DND-41 (cell line): ENCODE measurements at regions not wholly inside any gene's neighbourhood (a gene's known extent, or its start where the extent isn't known, plus 50 kb on each side); places are given as distances from the start of the nearest gene placed in this dataset.

Experiments used
- ATAC-seq: fragments of 200-7000 bp; cut with Tn5 transposase; 3 replicates; pipeline ENCODE4 v1.9.1; 2021; ENCODE audit warnings: low read depth; ENCODE audit not compliant: insufficient read depth
- DNase-seq: peaks from one replicate; pipeline ENCODE4 v3.0.0-alpha.2; 2020
- H2AFZ ChIP-seq: 2 replicates; pipeline ENCODE4 v1.6.0; 2012; ENCODE audit warnings: low read depth, low read length
- H3K27ac ChIP-seq: 2 replicates; pipeline ENCODE4 v1.5.1; 2012; ENCODE audit warnings: low read length, inconsistent platforms
- H3K27me3 ChIP-seq: fragments of 200-600 bp; sonication (generic); 2 replicates; pipeline ENCODE4 v1.6.0; 2012; ENCODE audit warnings: low read length, mild to moderate bottlenecking, inconsistent platforms; ENCODE audit not compliant: insufficient read depth, poor library complexity
- H3K36me3 ChIP-seq: 2 replicates; pipeline ENCODE4 v1.5.1; 2012; ENCODE audit warnings: low read length, inconsistent platforms; ENCODE audit not compliant: insufficient read depth
- H3K4me1 ChIP-seq: 2 replicates; pipeline ENCODE4 v1.5.1; 2012; ENCODE audit warnings: mild to moderate bottlenecking, low read length; ENCODE audit not compliant: insufficient read depth
- H3K4me2 ChIP-seq: 2 replicates; pipeline ENCODE4 v1.6.0; 2012; ENCODE audit warnings: mild to moderate bottlenecking, moderate library complexity, low read length, inconsistent platforms; ENCODE audit not compliant: insufficient read depth
- H3K4me3 ChIP-seq, 2 experiments: fragments of 200-600 bp in 1 of 2; shearing (Covaris generic) in 1 of 2; 2 replicates each; pipeline ENCODE4 v1.5.1; 2012 to 2016; ENCODE audit warnings: inconsistent platforms in 2 of 2, low read length in 2 of 2, mild to moderate bottlenecking in 2 of 2, low read depth in 1 of 2, moderate library complexity in 1 of 2
- H3K79me2 ChIP-seq: 2 replicates; pipeline ENCODE4 v1.6.0; 2012; ENCODE audit warnings: low read length, inconsistent platforms; ENCODE audit not compliant: insufficient read depth
- H3K9ac ChIP-seq: 2 replicates; pipeline ENCODE4 v1.6.0; 2012; ENCODE audit warnings: low read depth, mild to moderate bottlenecking, inconsistent platforms, low read length, moderate library complexity
- H3K9me3 ChIP-seq: 2 replicates; pipeline ENCODE4 v1.5.1; 2012; ENCODE audit warnings: low read length, moderate library complexity, mild to moderate bottlenecking, inconsistent platforms; ENCODE audit not compliant: insufficient read depth, severe bottlenecking
- H4K20me1 ChIP-seq: 2 replicates; pipeline ENCODE4 v1.6.0; 2012; ENCODE audit warnings: low read length; ENCODE audit not compliant: insufficient read depth
- EZH2 ChIP-seq: IDR thresholded peaks from 3 replicates; pipeline ENCODE4 v1.6.1; 2012; ENCODE audit warnings: borderline replicate concordance, low read depth, mild to moderate bottlenecking, moderate library complexity, low read length, inconsistent platforms; ENCODE audit not compliant: severe bottlenecking
- TF ChIP-seq, protein P1 (sequence below): IDR thresholded peaks from 2 replicates; pipeline ENCODE4 v1.5.1; 2012; ENCODE audit warnings: borderline replicate concordance, low read length, moderate library complexity, mild to moderate bottlenecking; ENCODE audit not compliant: poor library complexity, severe bottlenecking; ENCODE audit errors: extremely low read depth

DNA sequence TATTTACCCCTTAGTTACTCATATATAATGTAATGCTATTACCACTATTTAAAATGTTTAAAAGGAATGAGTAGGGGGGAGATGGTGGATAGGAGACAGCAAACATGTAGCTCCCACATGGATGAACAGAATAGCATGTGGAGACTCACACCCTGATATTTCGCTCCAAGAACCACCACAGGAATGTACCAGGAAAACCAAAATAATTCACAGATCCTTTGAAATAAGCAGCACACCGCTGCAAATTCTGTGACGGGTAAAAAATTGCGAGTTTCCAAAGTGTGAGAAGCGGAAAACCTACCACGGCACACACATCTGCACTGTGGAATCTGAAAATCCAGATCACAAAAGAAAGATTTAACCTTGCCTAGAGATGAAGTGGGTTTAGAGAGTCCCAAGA is 428.2 kb downstream of the TLL1 start:
- Histone ChIP-seq H3K36me3 (no peaks in the 10 kb centered on the region), H3K27me3 (no peaks in the 10 kb centered on the region), H3K79me2 (no peaks in the 10 kb centered on the region), H3K4me1 (no peaks in the 10 kb centered on the region), H3K27ac (no peak overlapping the region), H2AFZ (no peak overlapping the region), H3K9me3 (no peaks in the 10 kb centered on the region), H3K4me2 (no peak overlapping the region), H4K20me1 (no peaks in the 10 kb centered on the region), H3K4me3 (no peak overlapping the region), H3K9ac (no peak overlapping the region)
- TF ChIP-seq, protein P1, sequence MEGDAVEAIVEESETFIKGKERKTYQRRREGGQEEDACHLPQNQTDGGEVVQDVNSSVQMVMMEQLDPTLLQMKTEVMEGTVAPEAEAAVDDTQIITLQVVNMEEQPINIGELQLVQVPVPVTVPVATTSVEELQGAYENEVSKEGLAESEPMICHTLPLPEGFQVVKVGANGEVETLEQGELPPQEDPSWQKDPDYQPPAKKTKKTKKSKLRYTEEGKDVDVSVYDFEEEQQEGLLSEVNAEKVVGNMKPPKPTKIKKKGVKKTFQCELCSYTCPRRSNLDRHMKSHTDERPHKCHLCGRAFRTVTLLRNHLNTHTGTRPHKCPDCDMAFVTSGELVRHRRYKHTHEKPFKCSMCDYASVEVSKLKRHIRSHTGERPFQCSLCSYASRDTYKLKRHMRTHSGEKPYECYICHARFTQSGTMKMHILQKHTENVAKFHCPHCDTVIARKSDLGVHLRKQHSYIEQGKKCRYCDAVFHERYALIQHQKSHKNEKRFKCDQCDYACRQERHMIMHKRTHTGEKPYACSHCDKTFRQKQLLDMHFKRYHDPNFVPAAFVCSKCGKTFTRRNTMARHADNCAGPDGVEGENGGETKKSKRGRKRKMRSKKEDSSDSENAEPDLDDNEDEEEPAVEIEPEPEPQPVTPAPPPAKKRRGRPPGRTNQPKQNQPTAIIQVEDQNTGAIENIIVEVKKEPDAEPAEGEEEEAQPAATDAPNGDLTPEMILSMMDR, result no peak
- no peak for TF ChIP-seq EZH2
- no peak for ATAC-seq
- no peak for DNase-seq

DNA sequence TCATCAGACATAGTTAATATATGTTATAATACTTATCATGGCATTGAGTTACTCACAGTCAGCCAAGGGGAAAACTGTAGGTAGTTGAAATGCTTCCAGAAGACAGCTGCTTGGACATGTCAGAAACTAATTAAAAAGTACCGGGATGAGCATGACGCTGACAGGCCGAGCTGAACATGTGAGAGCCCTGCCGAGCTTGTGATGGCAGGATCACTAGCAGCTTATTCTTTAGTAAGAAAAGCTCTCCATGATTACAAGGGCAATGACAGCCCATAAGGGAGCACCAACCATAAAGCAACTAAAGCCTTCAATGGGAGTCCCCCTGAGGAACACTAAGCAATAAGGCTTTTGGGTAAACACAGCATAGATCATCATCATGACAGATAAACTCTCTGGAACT is 435.6 kb downstream of the TLL1 start:
- Histone ChIP-seq H3K27ac (no peak overlapping the region), H3K9ac (no peak overlapping the region), H3K27me3 (no peaks in the 10 kb centered on the region), H4K20me1 (no peaks in the 10 kb centered on the region), H3K4me3 (no peak overlapping the region), H2AFZ (no peak overlapping the region), H3K9me3 (no peaks in the 10 kb centered on the region), H3K4me1 (no peaks in the 10 kb centered on the region), H3K4me2 (no peak overlapping the region), H3K36me3 (no peaks in the 10 kb centered on the region), H3K79me2 (no peaks in the 10 kb centered on the region)
- TF ChIP-seq, protein P1, result no peak
- TF ChIP-seq EZH2, result no peak
- ATAC-seq (no peak), DNase-seq (no peak)

DNA sequence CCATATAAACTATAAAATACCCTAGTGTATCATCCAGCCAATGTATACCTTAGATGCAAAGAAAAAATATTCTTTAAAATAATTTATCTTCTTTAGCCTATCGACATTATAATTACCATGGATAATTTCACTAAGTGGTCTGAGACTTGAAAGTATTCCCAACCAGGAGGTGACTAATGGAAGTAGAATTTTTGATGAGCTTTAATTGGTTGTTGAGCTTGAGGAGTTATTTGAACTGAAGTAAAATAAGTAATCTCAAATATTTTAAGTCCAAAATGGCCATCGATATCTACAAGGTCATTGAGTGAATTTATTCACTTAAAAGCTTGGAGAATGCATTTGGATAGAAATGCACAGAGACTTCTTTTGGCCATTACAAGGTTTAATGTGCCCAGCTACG is 436.2 kb downstream of the TLL1 start:
- TF ChIP-seq, protein P1, result no peak
- TF ChIP-seq EZH2, result no peak
- H3K79me2 ChIP-seq, result no peaks in the 10 kb centered on the region
- ATAC-seq, result no peak
- no peaks in the 10 kb centered on the region for H3K4me1 ChIP-seq
- H3K4me2 ChIP-seq, result no peak overlapping the region
- H3K4me3 ChIP-seq, result no peak overlapping the region
- no peak overlapping the region for H2AFZ ChIP-seq
- no peak overlapping the region for H3K9ac ChIP-seq
- no peaks in the 10 kb centered on the region for H4K20me1 ChIP-seq
- H3K9me3 ChIP-seq, result no peaks in the 10 kb centered on the region
- no peaks in the 10 kb centered on the region for H3K36me3 ChIP-seq
- DNase-seq, result no peak
- no peak overlapping the region for H3K27ac ChIP-seq
- H3K27me3 ChIP-seq, result no peaks in the 10 kb centered on the region

DNA sequence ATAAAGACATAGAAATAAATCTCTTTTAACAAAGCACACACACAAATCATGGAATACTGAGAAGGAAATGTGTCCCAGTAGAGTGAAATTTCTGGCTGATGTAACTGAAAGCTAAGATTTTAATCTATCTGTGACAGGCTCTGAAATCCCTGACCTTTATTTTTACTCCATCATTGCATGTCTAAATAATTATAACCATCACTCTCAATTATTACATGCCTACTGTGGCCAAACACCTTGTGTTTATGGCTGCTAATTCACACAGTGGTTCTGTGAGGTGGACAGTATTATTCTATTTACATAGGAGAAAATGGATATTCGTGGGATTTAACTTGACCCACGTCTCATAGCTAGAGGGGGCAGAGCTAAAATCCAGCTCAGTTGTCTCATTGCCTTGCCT is 438.1 kb downstream of the TLL1 start:
- TF ChIP-seq, protein P1, result no peak
- no peak for TF ChIP-seq EZH2
- Histone ChIP-seq H3K4me3 (no peak overlapping the region), H3K4me1 (no peaks in the 10 kb centered on the region), H3K9ac (no peak overlapping the region), H3K27ac (no peak overlapping the region), H3K79me2 (no peaks in the 10 kb centered on the region), H3K27me3 (no peaks in the 10 kb centered on the region), H4K20me1 (no peaks in the 10 kb centered on the region), H3K9me3 (no peaks in the 10 kb centered on the region), H3K36me3 (no peaks in the 10 kb centered on the region), H3K4me2 (no peak overlapping the region), H2AFZ (no peak overlapping the region)
- no peak for ATAC-seq
- no peak for DNase-seq
